GM23248 (cell line): ENCODE measurements at regions not wholly inside any gene's neighbourhood (a gene's known extent, or its start where the extent isn't known, plus 50 kb on each side); places are given as distances from the start of the nearest gene placed in this dataset.

Experiments
- DNase-seq: peaks from one replicate; pipeline ENCODE4 v3.0.0-alpha.2; 2015
- H2AFZ ChIP-seq: fragments of 200-600 bp; sonication (generic); 2 replicates; pipeline ENCODE4 v1.6.1; 2016; ENCODE audit warnings: antibody characterized with exemption
- H3F3A ChIP-seq: fragments of 200-600 bp; sonication (generic); 2 replicates; pipeline ENCODE4 v1.6.1; 2016; ENCODE audit warnings: mild to moderate bottlenecking, antibody characterized with exemption, mixed run types; ENCODE audit not compliant: insufficient read depth
- H3K27ac ChIP-seq: fragments of 200-600 bp; sonication (generic); 2 replicates; pipeline ENCODE4 v1.5.1; 2016; ENCODE audit warnings: mild to moderate bottlenecking
- H3K27me3 ChIP-seq: fragments of 200-600 bp; sonication (generic); replicated peaks from 2 replicates; pipeline ENCODE4 v1.6.1; 2016; ENCODE audit warnings: mild to moderate bottlenecking; ENCODE audit not compliant: insufficient read depth
- H3K36me3 ChIP-seq: fragments of 200-600 bp; sonication (generic); 2 replicates; pipeline ENCODE4 v1.6.1; 2016; ENCODE audit warnings: low read depth, mild to moderate bottlenecking
- H3K4me1 ChIP-seq: fragments of 200-600 bp; sonication (generic); 2 replicates; pipeline ENCODE4 v1.6.1; 2016; ENCODE audit warnings: mild to moderate bottlenecking; ENCODE audit not compliant: insufficient read depth
- H3K4me2 ChIP-seq: fragments of 200-600 bp; sonication (generic); one replicate; pipeline ENCODE4 v1.6.1; 2016; ENCODE audit warnings: mild to moderate bottlenecking; ENCODE audit not compliant: unreplicated experiment
- H3K4me3 ChIP-seq: fragments of 200-600 bp; sonication (generic); 2 replicates; pipeline ENCODE4 v1.5.1; 2016; ENCODE audit warnings: mild to moderate bottlenecking
- H3K79me2 ChIP-seq: fragments of 200-600 bp; sonication (generic); 2 replicates; pipeline ENCODE4 v1.6.1; 2016; ENCODE audit warnings: mild to moderate bottlenecking; ENCODE audit not compliant: insufficient read depth
- H3K9ac ChIP-seq: fragments of 200-600 bp; sonication (generic); 2 replicates; pipeline ENCODE4 v1.6.1; 2016; ENCODE audit warnings: mild to moderate bottlenecking
- H3K9me2 ChIP-seq: fragments of 200-600 bp; sonication (generic); 2 replicates; pipeline ENCODE4 v1.6.1; 2016; ENCODE audit warnings: mixed run types, mild to moderate bottlenecking, moderate library complexity; ENCODE audit not compliant: insufficient read depth
- H3K9me3 ChIP-seq: fragments of 200-600 bp; sonication (generic); one replicate; pipeline ENCODE4 v1.6.1; 2017; ENCODE audit warnings: low read depth
- H4K20me1 ChIP-seq: fragments of 200-600 bp; sonication (generic); 2 replicates; pipeline ENCODE4 v1.6.0; 2016; ENCODE audit not compliant: insufficient read depth
- EZH2 ChIP-seq: fragments of 200-600 bp; sonication (generic); IDR thresholded peaks from 2 replicates; pipeline ENCODE4 v1.6.1; 2018; ENCODE audit warnings: antibody characterized with exemption, mild to moderate bottlenecking; ENCODE audit not compliant: insufficient read depth, poor library complexity, severe bottlenecking
- EZH2phosphoT487 ChIP-seq: fragments of 200-600 bp; sonication (generic); IDR thresholded peaks from 2 replicates; pipeline ENCODE4 v1.6.1; 2018; ENCODE audit warnings: antibody characterized with exemption, moderate library complexity, mild to moderate bottlenecking, low read depth; ENCODE audit not compliant: insufficient read depth
- WGBS, 2 experiments: methylation state at CpG; one replicate each; pipeline ENCODE4 v1.1.6; 2015 to 2017; ENCODE audit warnings: low lambda C conversion rate in 2 of 2, low coverage in 1 of 2; ENCODE audit errors: missing lambda C conversion rate in 2 of 2; 5-methylcytosine and 5-hydroxymethylcytosine counted together
- in situ Hi-C: fragments of 300-500 bp; cut with MboI; formaldehyde crosslinking; loops from 2 replicates; pipeline ENCODE4 v1.15.0; 2020

- H3K4me2 ChIP-seq, result no peak overlapping the region
- TF ChIP-seq EZH2 (no peak), EZH2phosphoT487 (no peak)
- no peaks in the 10 kb centered on the region for H4K20me1 ChIP-seq
- H3K79me2 ChIP-seq, result no peaks in the 10 kb centered on the region
- H3K4me3 ChIP-seq, result no peak overlapping the region
- H3K4me1 ChIP-seq, result no peaks in the 10 kb centered on the region
- H3K9ac ChIP-seq, result no peak overlapping the region
- no peak for DNase-seq
- WGBS, 2 experiments, result 14% methylated on average over 1 of the region's 1 CpG
- in situ Hi-C loops, result no loop called here
- H3K9me3 ChIP-seq, result no peaks in the 10 kb centered on the region
- H3K27ac ChIP-seq, result no peak overlapping the region
- H3K36me3 ChIP-seq, result no peaks in the 10 kb centered on the region
- H2AFZ ChIP-seq, result no peak overlapping the region
- H3K27me3 ChIP-seq, result no peaks in the 10 kb centered on the region; the same call in 1 of the 2 replicates
- no peaks in the 10 kb centered on the region for H3F3A ChIP-seq
- H3K9me2 ChIP-seq, result no peaks in the 10 kb centered on the region
These were observed 466.6 kb upstream of the MANEA start for GRCh38 chr6:95110767-95111166.

DNA sequence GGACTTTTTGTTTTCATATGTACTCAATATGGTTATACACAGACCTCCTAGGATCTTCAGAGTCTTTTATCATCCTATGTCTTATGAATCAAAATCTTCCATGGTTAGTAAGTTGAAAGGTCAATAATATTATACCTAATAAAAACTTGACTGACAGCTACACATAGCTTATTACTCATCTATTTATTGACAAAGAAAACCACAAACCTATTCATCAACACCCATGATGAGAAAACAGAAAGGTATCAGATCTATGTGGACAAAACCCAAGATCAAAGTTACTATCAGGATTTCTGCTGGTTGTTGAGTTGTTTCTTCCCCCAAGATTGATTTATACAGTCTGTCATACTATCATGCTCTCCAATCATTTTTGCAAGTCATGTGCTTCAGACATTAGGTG is 460.1 kb upstream of the MANEA start:
- Histone ChIP-seq H3K27me3 (no peaks in the 10 kb centered on the region; the same call in 1 of the 2 replicates), H3K27ac (no peak overlapping the region), H3K4me1 (no peaks in the 10 kb centered on the region), H3K9me3 (no peaks in the 10 kb centered on the region), H3K9ac (no peak overlapping the region), H3K9me2 (no peaks in the 10 kb centered on the region), H3K4me2 (no peak overlapping the region), H4K20me1 (no peaks in the 10 kb centered on the region), H3K79me2 (no peaks in the 10 kb centered on the region), H3K36me3 (no peaks in the 10 kb centered on the region), H3F3A (no peaks in the 10 kb centered on the region), H2AFZ (no peak overlapping the region), H3K4me3 (no peak overlapping the region)
- no peak for DNase-seq
- in situ Hi-C loops, result no loop called here
- TF ChIP-seq EZH2, result no peak
- TF ChIP-seq EZH2phosphoT487, result no peak

- Histone ChIP-seq H3K9me2 (no peaks in the 10 kb centered on the region), H2AFZ (no peak overlapping the region), H3K79me2 (no peaks in the 10 kb centered on the region), H3K27me3 (no peaks in the 10 kb centered on the region), H3K4me3 (no peak overlapping the region), H3K4me2 (no peak overlapping the region), H4K20me1 (no peaks in the 10 kb centered on the region), H3K4me1 (no peaks in the 10 kb centered on the region), H3K9ac (no peak overlapping the region), H3K36me3 (no peaks in the 10 kb centered on the region), H3F3A (no peaks in the 10 kb centered on the region), H3K27ac (no peak overlapping the region), H3K9me3 (no peaks in the 10 kb centered on the region)
- TF ChIP-seq EZH2phosphoT487 (no peak), EZH2 (no peak)
- in situ Hi-C loops, result no loop called here
- 28 to 35% methylated on average over 3 of the region's 3 CpGs for WGBS, 2 experiments
- DNase-seq, result no peak
These were observed 457.4 kb upstream of the MANEA start for GRCh38 chr6:95119927-95120326.

DNA sequence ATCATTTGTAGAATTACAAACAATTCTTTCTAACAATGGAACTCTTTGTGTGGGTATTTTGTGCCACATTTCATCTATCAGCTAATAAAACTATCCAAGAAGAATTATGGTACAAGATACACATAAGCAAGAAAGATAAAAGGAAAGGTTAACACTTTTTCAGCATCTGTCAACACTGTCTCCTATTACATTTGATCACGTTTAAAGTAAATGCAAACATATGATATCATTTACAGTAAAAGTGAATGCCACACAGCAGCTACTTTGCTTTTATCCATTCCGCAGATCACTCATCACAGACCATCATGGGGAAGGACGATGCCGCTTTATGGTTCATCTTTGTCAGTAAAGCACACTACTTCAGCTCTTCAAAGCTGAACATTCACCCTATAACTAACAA is 456.4 kb upstream of the MANEA start:
- no peak overlapping the region for H2AFZ ChIP-seq
- in situ Hi-C loops, result no loop called here
- H3K4me2 ChIP-seq, result no peak overlapping the region
- no peaks in the 10 kb centered on the region for H3F3A ChIP-seq
- no peaks in the 10 kb centered on the region for H3K4me1 ChIP-seq
- WGBS, 2 experiments, result 3% methylated on average over 4 of the region's 4 CpGs
- no peaks in the 10 kb centered on the region for H3K9me2 ChIP-seq
- H3K79me2 ChIP-seq, result no peaks in the 10 kb centered on the region
- H4K20me1 ChIP-seq, result no peaks in the 10 kb centered on the region
- H3K27me3 ChIP-seq, result no peaks in the 10 kb centered on the region
- no peaks in the 10 kb centered on the region for H3K9me3 ChIP-seq
- H3K36me3 ChIP-seq, result no peaks in the 10 kb centered on the region
- no peak overlapping the region for H3K27ac ChIP-seq
- TF ChIP-seq EZH2phosphoT487, result no peak
- no peak overlapping the region for H3K9ac ChIP-seq
- no peak overlapping the region for H3K4me3 ChIP-seq
- no peak for DNase-seq

GRCh38 chr6:95127261-95127660 is 450.1 kb upstream of the MANEA start:
- 30 to 31% methylated on average over 3 of the region's 3 CpGs for WGBS, 2 experiments
- Histone ChIP-seq H2AFZ (no peak overlapping the region), H3K4me3 (no peak overlapping the region), H3K9me2 (no peaks in the 10 kb centered on the region), H3K9ac (no peak overlapping the region), H3K27me3 (no peaks in the 10 kb centered on the region), H3K27ac (no peak overlapping the region), H4K20me1 (no peaks in the 10 kb centered on the region), H3F3A (no peaks in the 10 kb centered on the region), H3K9me3 (no peaks in the 10 kb centered on the region), H3K4me1 (no peaks in the 10 kb centered on the region), H3K4me2 (no peak overlapping the region), H3K36me3 (no peaks in the 10 kb centered on the region), H3K79me2 (no peaks in the 10 kb centered on the region)
- no peak for DNase-seq
- in situ Hi-C loops, result no loop called here
- TF ChIP-seq EZH2, result no peak
- TF ChIP-seq EZH2phosphoT487, result no peak
